K562 (cell line): ENCODE measurements at regions not wholly inside any gene's neighbourhood (a gene's known extent, or its start where the extent isn't known, plus 50 kb on each side); places are given as distances from the start of the nearest gene placed in this dataset.

Experiments used
- ATAC-seq: fragments of 200-7000 bp; cut with Tn5 transposase; 3 replicates; pipeline ENCODE4 v1.9.1; 2020; ENCODE audit warnings: moderate library complexity
- BruUV-seq: library from RNA; stranded (reverse); fragments of 400-500 nt; replicated peaks from 2 replicates; lab custom pipeline; 2021; lab: Mats Ljungman, UMichigan
- CTCF ChIA-PET: fragments of 300-600 bp; formaldehyde crosslinking; extraction: SDS; loops from one replicate; lab custom pipeline; 2021; ENCODE audit warnings: low intra/inter-chr PET ratio; lab: Yijun Ruan, JAX
- POLR2A ChIA-PET: fragments of 300-600, 350-650 bp; sonication (Branson Sonifier 250); formaldehyde crosslinking; extraction: SDS; loops from one replicate; lab custom pipeline; 2021; ENCODE audit warnings: antibody characterized with exemption, inconsistent platforms; lab: Yijun Ruan, JAX
- DNase-seq, 4 experiments: peaks; one replicate each; pipeline versions ENCODE4 v3.0.0 to v3.0.0-alpha.2; 2011 to 2018; ENCODE audit warnings: low spot score in 3 of 4, mixed read lengths in 3 of 4; ENCODE audit errors: extremely low read depth in 1 of 4
- FAIRE-seq: peaks from 2 replicates; lab custom pipeline; 2011; peaks lifted over from hg19 to GRCh38; lab: Jason Lieb, UNC
- H2AFZ ChIP-seq: 2 replicates; pipeline ENCODE4 v1.6.0; 2011; ENCODE audit warnings: low read depth, low read length, control low read depth, inconsistent platforms
- H3K27ac ChIP-seq: fragments of 200-600 bp; 3 replicates; pipeline ENCODE4 v1.8.0; 2011; ENCODE audit warnings: low read depth, mild to moderate bottlenecking, control low read depth, inconsistent platforms, low read length, moderate library complexity, mixed read lengths; ENCODE audit errors: extremely low read depth
- H3K27me3 ChIP-seq, 2 experiments: fragments of 300-600 bp in 1 of 2; 2 replicates in 1 of 2; 3 replicates in 1 of 2; pipeline versions ENCODE4 v1.6.0 to v1.8.0; 2011; ENCODE audit warnings: inconsistent platforms in 2 of 2, low read length in 2 of 2, mild to moderate bottlenecking in 1 of 2, mixed read lengths in 1 of 2, moderate library complexity in 1 of 2; ENCODE audit not compliant: control insufficient read depth in 2 of 2, insufficient read depth in 2 of 2
- H3K36me3 ChIP-seq: fragments of 300-600 bp; 3 replicates; pipeline ENCODE4 v1.8.0; 2011; ENCODE audit warnings: mild to moderate bottlenecking, low read length, inconsistent platforms; ENCODE audit not compliant: control insufficient read depth, insufficient read depth
- H3K4me1 ChIP-seq, 2 experiments: fragments of 200-600 bp in 1 of 2; replicated peaks in 1 of 2; 2 replicates in 1 of 2; 3 replicates in 1 of 2; pipeline versions ENCODE4 v1.5.1 to v1.8.0; 2011; ENCODE audit warnings: inconsistent platforms in 2 of 2, low read length in 2 of 2, mild to moderate bottlenecking in 1 of 2, mixed read lengths in 1 of 2, moderate library complexity in 1 of 2; ENCODE audit not compliant: control insufficient read depth in 2 of 2, insufficient read depth in 2 of 2
- H3K4me2 ChIP-seq: 2 replicates; pipeline ENCODE4 v1.6.1; 2011; ENCODE audit warnings: low read length, control low read depth, inconsistent platforms, mixed read lengths; ENCODE audit not compliant: insufficient read depth
- H3K4me3 ChIP-seq: fragments of 200-600 bp; sonication (generic), shearing (Covaris generic); 2 replicates; pipeline ENCODE4 v1.5.1; 2016; ENCODE audit warnings: control low read depth, inconsistent platforms
- H3K79me2 ChIP-seq: fragments of 200-600 bp; 3 replicates; pipeline ENCODE4 v1.8.0; 2011; ENCODE audit warnings: low read length, inconsistent platforms; ENCODE audit not compliant: control insufficient read depth, insufficient read depth
- H3K9ac ChIP-seq, 2 experiments: 2 replicates each; pipeline versions ENCODE4 v1.6.0 to v1.6.1; 2011; ENCODE audit warnings: low read depth in 2 of 2, low read length in 2 of 2, control low read depth in 1 of 2, inconsistent platforms in 1 of 2, mild to moderate bottlenecking in 1 of 2, mixed read lengths in 1 of 2; ENCODE audit not compliant: insufficient read depth in 1 of 2
- H3K9me1 ChIP-seq: one replicate; pipeline ENCODE4 v1.6.0; 2011; ENCODE audit warnings: inconsistent platforms, mild to moderate bottlenecking, low read length, moderate library complexity; ENCODE audit not compliant: control insufficient read depth, insufficient read depth
- H3K9me3 ChIP-seq: replicated peaks from 2 replicates; pipeline ENCODE4 v1.5.1; 2011; ENCODE audit warnings: low read depth, low read length, inconsistent platforms; ENCODE audit not compliant: control insufficient read depth, insufficient read depth
- H4K20me1 ChIP-seq: replicated peaks from 2 replicates; pipeline ENCODE4 v1.6.1; 2011; ENCODE audit warnings: low read length, inconsistent platforms, mixed read lengths; ENCODE audit not compliant: control insufficient read depth, insufficient read depth
- BRD9 ChIP-seq: fragments of 450-650 bp; IDR thresholded peaks from 2 replicates; pipeline ENCODE4 v1.6.1; 2018; ENCODE audit warnings: low read depth; ENCODE audit not compliant: partially characterized antibody
- CHD1 ChIP-seq: fragments of 200-600 bp; sonication (generic); IDR thresholded peaks from one replicate; pipeline ENCODE4 v1.6.1; 2012; ENCODE audit warnings: mild to moderate bottlenecking, moderate library complexity, low read length, inconsistent platforms
- ETV1 ChIP-seq: fragments of 450-650 bp; conservative IDR thresholded peaks from 2 replicates; pipeline ENCODE4 v1.6.1; 2016; ENCODE audit warnings: missing genetic modification characterization, control low read depth, low read depth, missing compliant biosample characterization
- HDAC8 ChIP-seq: fragments of 450-650 bp; IDR thresholded peaks from 2 replicates; pipeline ENCODE4 v1.6.1; 2016; ENCODE audit warnings: mild to moderate bottlenecking, missing genetic modification characterization, moderate library complexity, missing compliant biosample characterization
- HNRNPUL1 ChIP-seq: fragments of 200-400 bp; formaldehyde crosslinking; IDR thresholded peaks from 2 replicates; pipeline ENCODE4 v1.6.1; 2017; ENCODE audit warnings: low read length
- KLF10 ChIP-seq: fragments of 250-450 bp; sonication (Bioruptor Pico); IDR thresholded peaks from 2 replicates; pipeline ENCODE4 v1.6.1; 2021; ENCODE audit warnings: matching md5 sums
- NFATC3 ChIP-seq: fragments of 450-650 bp; IDR thresholded peaks from 2 replicates; pipeline ENCODE4 v1.6.1; 2017; ENCODE audit warnings: mild to moderate bottlenecking
- PHF8 ChIP-seq: fragments of 200-600 bp; sonication (generic); IDR thresholded peaks from 2 replicates; pipeline ENCODE4 v1.6.1; 2012; ENCODE audit warnings: mixed run types, mild to moderate bottlenecking, inconsistent platforms, low read length, moderate library complexity, borderline replicate concordance
- RBBP5 ChIP-seq: fragments of 200-600 bp; sonication (generic); IDR thresholded peaks from 2 replicates; pipeline ENCODE4 v1.6.1; 2012; ENCODE audit warnings: borderline replicate concordance, mild to moderate bottlenecking, low read length, control low read depth, inconsistent platforms; ENCODE audit not compliant: insufficient read depth, poor library complexity, severe bottlenecking
- RBFOX2 ChIP-seq: fragments of 200-400 bp; formaldehyde crosslinking; IDR thresholded peaks from 2 replicates; pipeline ENCODE4 v1.6.1; 2017; ENCODE audit warnings: low read depth, mild to moderate bottlenecking, low read length, moderate library complexity
- TARDBP ChIP-seq: fragments of 450-650 bp; IDR thresholded peaks from 2 replicates; pipeline ENCODE4 v1.6.1; 2016
- TRIM28 ChIP-seq: fragments of 450-650 bp; IDR thresholded peaks from 2 replicates; pipeline ENCODE4 v1.6.1; 2017
- YBX1 ChIP-seq: fragments of 450-650 bp; IDR thresholded peaks from 2 replicates; pipeline ENCODE4 v1.7.1; 2016; ENCODE audit warnings: mild to moderate bottlenecking
- ZNF699 ChIP-seq: fragments of 250-450 bp; sonication (Bioruptor Pico); IDR thresholded peaks from 2 replicates; pipeline ENCODE4 v1.8.0; 2021; ENCODE audit warnings: mild to moderate bottlenecking, moderate library complexity; ENCODE audit not compliant: insufficient replicate concordance
- WGBS: fragments of 100-300 bp; shearing (Covaris generic); methylation state at CpG from one replicate; pipeline ENCODE4 v1.1.6; 2016; ENCODE audit warnings: low coverage, mixed read lengths; ENCODE audit not compliant: insufficient coverage; ENCODE audit errors: missing lambda C conversion rate; 5-methylcytosine and 5-hydroxymethylcytosine counted together
- in situ Hi-C: fragments of 300-500 bp; cut with MboI; formaldehyde crosslinking; loops from 4 replicates; pipeline ENCODE4 v1.15.0; 2018; ENCODE audit warnings: inconsistent platforms, mixed read lengths
- intact Hi-C: fragments of 100-400 bp; cut with micrococcal nuclease; formaldehyde crosslinking; loops from 2 replicates; pipeline ENCODE4 v1.14.2; 2022
- TF ChIP-seq, protein P1 (sequence below): fragments of 250-450 bp; sonication (Bioruptor Pico); IDR thresholded peaks from 2 replicates; pipeline ENCODE4 v1.8.0; 2022; ENCODE audit warnings: moderate library complexity, mild to moderate bottlenecking, inconsistent platforms
- TF ChIP-seq, protein P2 (sequence below): fragments of 450-650 bp; IDR thresholded peaks from 2 replicates; pipeline ENCODE4 v1.6.1; 2017; ENCODE audit warnings: antibody characterized with exemption

DNA sequence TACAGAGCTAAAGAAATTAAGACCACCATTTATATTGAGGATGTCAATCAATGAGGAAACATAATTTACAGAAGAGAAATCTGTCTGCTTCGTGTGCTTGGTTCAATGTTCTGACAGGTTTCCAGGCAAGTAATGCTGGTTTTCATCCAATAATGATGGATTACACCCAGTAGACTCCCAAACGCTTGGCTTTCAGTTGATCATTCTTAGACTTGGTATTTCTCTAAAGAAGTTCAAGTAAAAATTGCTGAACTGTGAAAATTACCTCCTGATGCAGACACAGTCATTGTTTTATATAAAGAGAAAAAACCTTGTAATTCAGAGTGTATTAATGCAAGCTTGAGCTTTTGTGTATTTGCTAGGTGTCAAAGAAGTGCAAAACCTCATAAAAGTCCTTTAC is 85.0 kb downstream of the VCX3A start:
- H3K9me1 ChIP-seq, result no peaks in the 10 kb centered on the region
- no peaks in the 10 kb centered on the region for H3K27me3 ChIP-seq
- H2AFZ ChIP-seq, result no peak overlapping the region
- BruUV-seq, result no TSS peak
- no peak overlapping the region for H3K27ac ChIP-seq
- no peaks in the 10 kb centered on the region for H3K79me2 ChIP-seq
- H3K9me3 ChIP-seq, result no peaks in the 10 kb centered on the region
- no peak for TF ChIP-seq KLF10 (CRISPR knock-in tag)
- no peak for TF ChIP-seq ZNF699 (CRISPR knock-in tag)
- TF ChIP-seq, protein P1, sequence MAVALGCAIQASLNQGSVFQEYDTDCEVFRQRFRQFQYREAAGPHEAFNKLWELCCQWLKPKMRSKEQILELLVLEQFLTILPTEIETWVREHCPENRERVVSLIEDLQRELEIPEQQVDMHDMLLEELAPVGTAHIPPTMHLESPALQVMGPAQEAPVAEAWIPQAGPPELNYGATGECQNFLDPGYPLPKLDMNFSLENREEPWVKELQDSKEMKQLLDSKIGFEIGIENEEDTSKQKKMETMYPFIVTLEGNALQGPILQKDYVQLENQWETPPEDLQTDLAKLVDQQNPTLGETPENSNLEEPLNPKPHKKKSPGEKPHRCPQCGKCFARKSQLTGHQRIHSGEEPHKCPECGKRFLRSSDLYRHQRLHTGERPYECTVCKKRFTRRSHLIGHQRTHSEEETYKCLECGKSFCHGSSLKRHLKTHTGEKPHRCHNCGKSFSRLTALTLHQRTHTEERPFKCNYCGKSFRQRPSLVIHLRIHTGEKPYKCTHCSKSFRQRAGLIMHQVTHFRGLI (CRISPR knock-in tag), result no peak
- no peak for TF ChIP-seq ETV1 (tag)
- TF ChIP-seq HNRNPUL1, result no peak
- TF ChIP-seq TARDBP, result no peak
- TF ChIP-seq PHF8, result no peak
- no peak for TF ChIP-seq YBX1
- TF ChIP-seq RBBP5, result no peak
- TF ChIP-seq BRD9, result no peak
- TF ChIP-seq TRIM28, result no peak
- TF ChIP-seq HDAC8 (tag), result no peak
- no peak for TF ChIP-seq CHD1
- TF ChIP-seq, protein P2, sequence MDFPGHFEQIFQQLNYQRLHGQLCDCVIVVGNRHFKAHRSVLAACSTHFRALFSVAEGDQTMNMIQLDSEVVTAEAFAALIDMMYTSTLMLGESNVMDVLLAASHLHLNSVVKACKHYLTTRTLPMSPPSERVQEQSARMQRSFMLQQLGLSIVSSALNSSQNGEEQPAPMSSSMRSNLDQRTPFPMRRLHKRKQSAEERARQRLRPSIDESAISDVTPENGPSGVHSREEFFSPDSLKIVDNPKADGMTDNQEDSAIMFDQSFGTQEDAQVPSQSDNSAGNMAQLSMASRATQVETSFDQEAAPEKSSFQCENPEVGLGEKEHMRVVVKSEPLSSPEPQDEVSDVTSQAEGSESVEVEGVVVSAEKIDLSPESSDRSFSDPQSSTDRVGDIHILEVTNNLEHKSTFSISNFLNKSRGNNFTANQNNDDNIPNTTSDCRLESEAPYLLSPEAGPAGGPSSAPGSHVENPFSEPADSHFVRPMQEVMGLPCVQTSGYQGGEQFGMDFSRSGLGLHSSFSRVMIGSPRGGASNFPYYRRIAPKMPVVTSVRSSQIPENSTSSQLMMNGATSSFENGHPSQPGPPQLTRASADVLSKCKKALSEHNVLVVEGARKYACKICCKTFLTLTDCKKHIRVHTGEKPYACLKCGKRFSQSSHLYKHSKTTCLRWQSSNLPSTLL, result no peak
- TF ChIP-seq NFATC3, result no peak
- no peak for TF ChIP-seq RBFOX2
- intact Hi-C loops, result no loop called here
- H3K9ac ChIP-seq, result no peak overlapping the region
- ATAC-seq (no peak), FAIRE-seq (no peak), DNase-seq (no peak)
- POLR2A ChIA-PET, result no interaction called here
- in situ Hi-C loops, result no loop called here
- no peaks in the 10 kb centered on the region for H3K36me3 ChIP-seq
- no peak overlapping the region for H3K4me2 ChIP-seq
- H4K20me1 ChIP-seq, result no peaks in the 10 kb centered on the region
- CTCF ChIA-PET, result no interaction called here
- WGBS, result 0% methylated on average over 2 of the region's 2 CpGs
- no peaks in the 10 kb centered on the region for H3K4me1 ChIP-seq
- no peak overlapping the region for H3K4me3 ChIP-seq
